ENCODE measurements at regions not wholly inside any gene's neighbourhood (a gene's known extent, or its start where the extent isn't known, plus 50 kb on each side); places are given as distances from the start of the nearest gene placed in this dataset.

DNA sequence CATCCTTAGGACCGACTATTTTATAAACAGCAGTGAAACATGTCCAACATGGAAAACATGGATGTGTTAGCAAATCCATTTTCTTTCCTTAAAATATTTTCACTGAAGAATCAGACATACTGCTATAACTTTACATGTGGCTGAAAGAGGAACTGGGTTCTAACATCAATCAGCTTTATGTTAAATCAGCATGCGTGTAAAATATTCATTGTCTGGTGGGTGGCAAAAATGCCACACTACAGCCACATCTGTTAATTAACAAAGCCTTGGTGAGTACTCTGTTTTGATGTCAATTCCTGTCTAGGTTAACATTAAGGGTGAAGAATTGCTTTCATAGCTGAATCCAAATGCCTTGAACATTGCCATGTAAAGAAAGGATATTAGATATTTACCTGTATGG is 222.6 kb upstream of the CEP162 start:
- TF ChIP-seq ZNF175 (tag by site-specific recombination; IDR thresholded peaks at IDR 0.05) (no peak), ZNF677 (tag by site-specific recombination; IDR thresholded peaks at IDR 0.05) (no peak), ZNF610 (tag by site-specific recombination; IDR thresholded peaks at IDR 0.05; ENCODE audit: borderline replicate concordance) (no peak), ZNF292 (tag by site-specific recombination; IDR thresholded peaks at IDR 0.05; ENCODE audit: borderline replicate concordance, low read depth) (no peak)

All from HEK293 (cell line).